ENCODE measurements at regions not wholly inside any gene's neighbourhood (a gene's known extent, or its start where the extent isn't known, plus 50 kb on each side); places are given as distances from the start of the nearest gene placed in this dataset.

DNA sequence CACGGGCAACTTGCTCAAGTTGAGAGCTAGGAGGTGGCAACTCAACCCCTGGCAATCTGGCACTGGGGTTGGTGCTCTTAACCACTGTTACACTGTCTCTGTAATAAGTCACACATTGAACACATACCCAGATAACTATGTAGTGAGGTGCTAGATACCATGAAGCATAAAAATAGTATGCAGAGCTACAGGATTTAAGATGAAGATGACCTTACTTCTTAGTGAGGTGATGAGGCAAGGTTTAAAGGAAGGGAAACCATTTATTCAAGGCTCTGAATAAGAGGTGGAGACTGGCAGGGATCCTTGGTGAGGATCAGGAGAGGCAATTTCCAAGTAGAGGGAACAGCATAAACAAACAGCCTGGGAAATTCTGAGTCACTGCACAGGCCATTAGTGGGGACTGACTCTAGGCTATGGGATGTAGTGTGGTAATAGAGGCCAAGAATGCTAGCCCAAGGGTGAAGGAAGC, 67.6 kb upstream of the NR3C1 start:
- Histone ChIP-seq H3K4me1 (ENCODE audit: insufficient read depth, low read length, poor library complexity, severe bottlenecking) (no peaks in the 10 kb centered on the region), H3K9me3 (ENCODE audit: low read depth, low read length, poor library complexity, severe bottlenecking) (no peaks in the 10 kb centered on the region), H3K4me3 (ENCODE audit: low read depth, low read length, poor library complexity, severe bottlenecking) (no peak overlapping the region), H3K36me3 (ENCODE audit: insufficient read depth, low read length, poor library complexity, severe bottlenecking) (no peaks in the 10 kb centered on the region), H3K27ac (ENCODE audit: low read depth, low read length, poor library complexity, severe bottlenecking) (no peak overlapping the region), H3K27me3 (replicated peaks; ENCODE audit: insufficient read depth, low read depth, low read length, poor library complexity) (no peaks in the 10 kb centered on the region)
- POLR2A ChIA-PET (ENCODE audit: low non-redundant PET) = no interaction called here
- intact Hi-C loops (cut with micrococcal nuclease; ENCODE audit: unreplicated experiment) = no loop called here
- BruUV-seq (replicated peaks) = no TSS peak
- DNase-seq (ENCODE audit: low spot score) = no peak
- CTCF ChIA-PET = no interaction called here
- no peak for TF ChIP-seq CTCF (conservative IDR thresholded peaks at IDR 0.05; ENCODE audit: low read depth, low read length)
- TF ChIP-seq EZH2 (IDR thresholded peaks at IDR 0.05; ENCODE audit: borderline replicate concordance, low read depth, low read length, poor library complexity, severe bottlenecking) = no peak

GRCh38 chr5:143470120-143470519, 66.6 kb upstream of the NR3C1 start:
- intact Hi-C loops (cut with micrococcal nuclease; ENCODE audit: unreplicated experiment) = no loop called here
- ChIA-PET CTCF (no interaction called here), POLR2A (ENCODE audit: low non-redundant PET) (no interaction called here)
- no peak for DNase-seq (ENCODE audit: low spot score)
- BruUV-seq (replicated peaks) = no TSS peak
- Histone ChIP-seq H3K9me3 (ENCODE audit: low read depth, low read length, poor library complexity, severe bottlenecking) (no peaks in the 10 kb centered on the region), H3K4me3 (ENCODE audit: low read depth, low read length, poor library complexity, severe bottlenecking) (no peak overlapping the region), H3K27me3 (replicated peaks; ENCODE audit: insufficient read depth, low read depth, low read length, poor library complexity) (no peaks in the 10 kb centered on the region), H3K27ac (ENCODE audit: low read depth, low read length, poor library complexity, severe bottlenecking) (no peak overlapping the region), H3K36me3 (ENCODE audit: insufficient read depth, low read length, poor library complexity, severe bottlenecking) (no peaks in the 10 kb centered on the region), H3K4me1 (ENCODE audit: insufficient read depth, low read length, poor library complexity, severe bottlenecking) (no peaks in the 10 kb centered on the region)
- TF ChIP-seq CTCF (conservative IDR thresholded peaks at IDR 0.05; ENCODE audit: low read depth, low read length) = no peak
- no peak for TF ChIP-seq EZH2 (IDR thresholded peaks at IDR 0.05; ENCODE audit: borderline replicate concordance, low read depth, low read length, poor library complexity, severe bottlenecking)

DNA sequence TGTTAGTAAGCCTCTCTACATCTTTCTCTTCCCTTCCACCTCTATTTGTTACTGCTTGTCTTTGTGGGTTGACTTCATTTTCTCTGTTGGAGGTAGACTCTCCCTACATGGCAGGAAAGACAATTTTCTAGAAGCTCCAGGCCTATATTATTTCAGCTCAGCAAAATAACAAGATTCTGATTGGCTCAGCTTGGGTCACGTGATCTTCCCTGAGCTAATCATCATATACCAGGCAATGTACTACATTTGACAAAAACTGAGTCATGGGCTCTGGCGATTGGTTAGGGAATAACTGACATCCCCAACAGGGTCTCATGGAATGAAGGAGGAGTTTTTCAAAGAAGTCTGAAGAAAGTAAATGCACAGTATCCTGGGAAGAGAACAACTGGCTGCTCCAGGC, 65.6 kb upstream of the NR3C1 start:
- Histone ChIP-seq H3K4me3 (ENCODE audit: low read depth, low read length, poor library complexity, severe bottlenecking) (no peak overlapping the region), H3K27ac (ENCODE audit: low read depth, low read length, poor library complexity, severe bottlenecking) (no peak overlapping the region), H3K9me3 (ENCODE audit: low read depth, low read length, poor library complexity, severe bottlenecking) (no peaks in the 10 kb centered on the region), H3K4me1 (ENCODE audit: insufficient read depth, low read length, poor library complexity, severe bottlenecking) (no peaks in the 10 kb centered on the region), H3K36me3 (ENCODE audit: insufficient read depth, low read length, poor library complexity, severe bottlenecking) (no peaks in the 10 kb centered on the region), H3K27me3 (replicated peaks; ENCODE audit: insufficient read depth, low read depth, low read length, poor library complexity) (no peaks in the 10 kb centered on the region)
- no peak for DNase-seq (ENCODE audit: low spot score)
- TF ChIP-seq EZH2 (IDR thresholded peaks at IDR 0.05; ENCODE audit: borderline replicate concordance, low read depth, low read length, poor library complexity, severe bottlenecking) (no peak), CTCF (conservative IDR thresholded peaks at IDR 0.05; ENCODE audit: low read depth, low read length) (no peak)
- ChIA-PET POLR2A (ENCODE audit: low non-redundant PET) (no interaction called here), CTCF (no interaction called here)
- intact Hi-C loops (cut with micrococcal nuclease; ENCODE audit: unreplicated experiment) = no loop called here
- BruUV-seq (replicated peaks) = no TSS peak
